Glutamatergic neuron (in vitro differentiated cells): ENCODE measurements at regions not wholly inside any gene's neighbourhood (a gene's known extent, or its start where the extent isn't known, plus 50 kb on each side); places are given as distances from the start of the nearest gene placed in this dataset.

ENCODE experiments used
- DNase-seq: peaks from one replicate; pipeline ENCODE4 v3.0.0; 2022
- H3K27ac Mint-ChIP-seq: one replicate; pipeline ENCODE4 v1.8.0; 2020; ENCODE audit warnings: mild to moderate bottlenecking, mixed read lengths, inconsistent platforms; ENCODE audit not compliant: unreplicated experiment
- H3K27me3 Mint-ChIP-seq: one replicate; pipeline ENCODE4 v1.8.0; 2020; ENCODE audit warnings: mild to moderate bottlenecking, moderate library complexity, mixed read lengths, inconsistent platforms; ENCODE audit not compliant: unreplicated experiment
- H3K36me3 Mint-ChIP-seq: one replicate; pipeline ENCODE4 v1.8.0; 2020; ENCODE audit warnings: mild to moderate bottlenecking, mixed read lengths, inconsistent platforms; ENCODE audit not compliant: unreplicated experiment
- H3K4me1 Mint-ChIP-seq: one replicate; pipeline ENCODE4 v1.8.0; 2020; ENCODE audit warnings: mild to moderate bottlenecking, low read depth, mixed read lengths, inconsistent platforms; ENCODE audit not compliant: unreplicated experiment
- H3K4me3 Mint-ChIP-seq: one replicate; pipeline ENCODE4 v1.8.0; 2020; ENCODE audit warnings: mild to moderate bottlenecking, mixed read lengths, inconsistent platforms; ENCODE audit not compliant: unreplicated experiment
- H3K9me3 Mint-ChIP-seq: one replicate; pipeline ENCODE4 v1.8.0; 2020; ENCODE audit warnings: mild to moderate bottlenecking, moderate library complexity, mixed read lengths, inconsistent platforms; ENCODE audit not compliant: unreplicated experiment
- TF ChIP-seq, protein P1 (sequence below): fragments of 200-600 bp; sonication (generic); IDR thresholded peaks from one replicate; pipeline ENCODE4 v1.5.0; 2021; ENCODE audit not compliant: partially characterized antibody, unreplicated experiment

DNA sequence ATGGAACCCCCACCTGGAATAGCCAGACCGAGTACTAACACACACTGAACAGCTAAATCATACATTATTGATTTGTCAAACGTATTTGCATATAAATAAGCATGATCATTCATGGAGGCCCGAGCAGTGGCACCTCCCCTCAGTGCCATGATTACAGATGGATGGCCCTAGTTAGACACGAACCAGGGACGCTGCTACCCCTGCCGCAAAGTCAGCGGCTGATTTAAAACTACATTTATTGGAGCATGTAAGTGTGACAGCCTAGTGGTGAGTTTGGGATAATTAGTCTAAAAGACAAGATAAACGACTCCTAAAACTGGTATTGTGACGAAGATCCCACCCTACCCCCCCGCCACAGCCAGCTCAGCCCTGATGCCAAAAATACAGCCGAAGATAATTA, 159.1 kb upstream of the MAFB start:
- H3K4me3 Mint-ChIP-seq: no peak overlapping the region
- DNase-seq: no peak
- TF ChIP-seq, protein P1, sequence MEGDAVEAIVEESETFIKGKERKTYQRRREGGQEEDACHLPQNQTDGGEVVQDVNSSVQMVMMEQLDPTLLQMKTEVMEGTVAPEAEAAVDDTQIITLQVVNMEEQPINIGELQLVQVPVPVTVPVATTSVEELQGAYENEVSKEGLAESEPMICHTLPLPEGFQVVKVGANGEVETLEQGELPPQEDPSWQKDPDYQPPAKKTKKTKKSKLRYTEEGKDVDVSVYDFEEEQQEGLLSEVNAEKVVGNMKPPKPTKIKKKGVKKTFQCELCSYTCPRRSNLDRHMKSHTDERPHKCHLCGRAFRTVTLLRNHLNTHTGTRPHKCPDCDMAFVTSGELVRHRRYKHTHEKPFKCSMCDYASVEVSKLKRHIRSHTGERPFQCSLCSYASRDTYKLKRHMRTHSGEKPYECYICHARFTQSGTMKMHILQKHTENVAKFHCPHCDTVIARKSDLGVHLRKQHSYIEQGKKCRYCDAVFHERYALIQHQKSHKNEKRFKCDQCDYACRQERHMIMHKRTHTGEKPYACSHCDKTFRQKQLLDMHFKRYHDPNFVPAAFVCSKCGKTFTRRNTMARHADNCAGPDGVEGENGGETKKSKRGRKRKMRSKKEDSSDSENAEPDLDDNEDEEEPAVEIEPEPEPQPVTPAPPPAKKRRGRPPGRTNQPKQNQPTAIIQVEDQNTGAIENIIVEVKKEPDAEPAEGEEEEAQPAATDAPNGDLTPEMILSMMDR: no peak
- H3K36me3 Mint-ChIP-seq: no peaks in the 10 kb centered on the region
- H3K9me3 Mint-ChIP-seq: no peaks in the 10 kb centered on the region
- peaks cover 5% of the 10 kb centered on the region for H3K4me1 Mint-ChIP-seq
- H3K27me3 Mint-ChIP-seq: peaks cover 2% of the 10 kb centered on the region
- H3K27ac Mint-ChIP-seq: no peak overlapping the region

DNA sequence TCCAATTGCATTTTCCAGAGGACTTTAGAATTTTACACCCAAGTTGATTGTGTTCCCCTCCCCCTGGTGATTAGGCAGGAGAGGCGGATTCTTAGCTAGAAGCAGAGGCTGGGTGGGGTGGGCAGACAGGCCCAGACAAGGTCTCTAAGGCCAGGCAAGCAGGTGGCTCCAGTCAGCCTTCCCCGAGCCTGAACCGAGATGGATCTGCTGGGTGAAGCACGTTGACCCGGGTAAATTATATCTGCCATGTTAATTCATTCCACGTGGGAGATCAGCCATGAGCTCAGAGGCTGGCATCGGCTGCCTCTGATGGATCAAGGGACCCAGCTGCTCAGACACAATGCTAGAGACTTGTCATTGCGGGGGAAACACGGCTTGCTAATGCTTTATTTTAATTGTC, 159.5 kb upstream of the MAFB start:
- H3K36me3 Mint-ChIP-seq: no peaks in the 10 kb centered on the region
- H3K9me3 Mint-ChIP-seq: no peaks in the 10 kb centered on the region
- peaks cover 2% of the 10 kb centered on the region for H3K27me3 Mint-ChIP-seq
- no peak overlapping the region for H3K4me3 Mint-ChIP-seq
- H3K27ac Mint-ChIP-seq: no peak overlapping the region
- peaks cover 5% of the 10 kb centered on the region for H3K4me1 Mint-ChIP-seq
- TF ChIP-seq, protein P1: no peak
- no peak for DNase-seq

DNA sequence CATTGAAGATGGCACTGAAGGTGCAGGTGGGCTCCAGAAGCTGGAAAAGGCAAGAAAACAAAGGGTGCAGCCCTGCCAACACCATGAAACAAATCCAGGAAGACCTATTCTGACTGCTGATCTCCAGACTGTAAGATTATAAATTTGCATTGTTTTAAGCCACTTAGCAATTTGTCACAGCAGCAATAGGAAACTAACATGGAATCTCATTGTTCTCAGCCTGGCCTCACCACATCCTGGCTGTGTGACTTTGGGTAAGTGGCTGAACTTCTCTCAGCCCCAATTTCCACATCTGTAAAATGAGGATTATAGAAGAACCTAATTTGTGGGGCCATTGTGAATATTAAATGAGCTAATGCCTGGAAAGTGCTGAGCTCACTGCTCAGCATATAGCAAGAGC, 160.4 kb upstream of the MAFB start:
- H3K27me3 Mint-ChIP-seq: peaks cover 2% of the 10 kb centered on the region
- no peak for DNase-seq
- no peaks in the 10 kb centered on the region for H3K36me3 Mint-ChIP-seq
- no peak overlapping the region for H3K4me3 Mint-ChIP-seq
- TF ChIP-seq, protein P1: no peak
- H3K9me3 Mint-ChIP-seq: no peaks in the 10 kb centered on the region
- peaks cover 5% of the 10 kb centered on the region for H3K4me1 Mint-ChIP-seq
- H3K27ac Mint-ChIP-seq: no peak overlapping the region

DNA sequence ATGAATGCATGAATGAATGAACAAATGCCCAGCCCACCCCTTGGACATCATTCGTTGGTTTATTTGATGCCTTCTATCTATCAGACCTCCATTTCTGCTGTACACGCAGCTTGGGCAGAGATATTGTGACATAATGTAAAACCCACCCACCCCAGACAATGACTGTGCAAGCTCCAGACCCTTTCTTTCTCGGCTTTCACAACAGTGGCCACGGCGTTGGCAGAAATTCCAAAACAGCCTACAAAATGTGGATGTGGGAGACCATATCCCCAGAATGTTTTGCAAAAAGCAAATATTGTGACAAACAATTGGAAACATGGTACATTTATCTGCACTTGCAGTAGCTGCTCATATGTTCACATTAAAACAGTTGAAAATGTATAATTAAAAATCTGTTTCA, 162.0 kb upstream of the MAFB start:
- no peak overlapping the region for H3K27ac Mint-ChIP-seq
- no peak for DNase-seq
- no peaks in the 10 kb centered on the region for H3K36me3 Mint-ChIP-seq

DNA sequence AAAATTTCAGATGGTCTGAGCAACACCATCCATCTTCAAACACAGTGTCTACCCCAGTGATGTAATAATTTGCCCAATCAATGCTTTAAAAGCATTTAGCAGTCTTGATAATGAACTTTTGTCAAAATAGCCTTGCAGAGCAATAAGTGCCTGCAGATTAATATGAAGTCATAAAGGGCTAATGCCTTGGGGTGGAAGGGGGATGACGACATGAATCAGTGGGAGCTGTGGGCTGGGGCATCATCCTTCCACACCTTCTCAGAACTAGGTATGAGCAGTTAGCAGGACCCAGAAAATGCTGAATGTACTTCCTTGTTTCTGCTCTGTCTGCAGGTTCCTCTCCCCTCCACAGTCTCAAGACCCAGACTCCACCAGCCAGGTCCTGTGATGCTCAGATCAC, 166.2 kb upstream of the MAFB start:
- Mint-ChIP-seq H3K4me3 (no peak overlapping the region), H3K27me3 (peaks cover 5% of the 10 kb centered on the region), H3K36me3 (no peaks in the 10 kb centered on the region), H3K4me1 (peaks cover 3% of the 10 kb centered on the region), H3K9me3 (peaks cover 4% of the 10 kb centered on the region), H3K27ac (no peak overlapping the region)
- TF ChIP-seq, protein P1: no peak
- DNase-seq: no peak

More for the DNA sequence above, 162.0 kb upstream of the MAFB start:
- Mint-ChIP-seq H3K9me3 (peaks cover 2% of the 10 kb centered on the region), H3K4me3 (no peak overlapping the region), H3K27me3 (peaks cover 4% of the 10 kb centered on the region), H3K4me1 (peaks cover 5% of the 10 kb centered on the region)
- TF ChIP-seq, protein P1: no peak
